ENCODE measurements at regions not wholly inside any gene's neighbourhood (a gene's known extent, or its start where the extent isn't known, plus 50 kb on each side); places are given as distances from the start of the nearest gene placed in this dataset.

GRCh38 chr3:70808881-70809280 lies 496.4 kb upstream of the MDFIC2 start:
- intact Hi-C loops (cut with micrococcal nuclease): no loop called here
- ChIA-PET POLR2A (no interaction called here), CTCF (no interaction called here)
- no peaks in the 10 kb centered on the region for H3K9me3 Mint-ChIP-seq
- H3K27me3 Mint-ChIP-seq: peaks cover 13% of the 10 kb centered on the region
- H3K36me3 Mint-ChIP-seq: no peaks in the 10 kb centered on the region
- no peak overlapping the region for H3K27ac Mint-ChIP-seq
- DNase-seq: no peak
- H3K4me1 Mint-ChIP-seq (ENCODE audit: low read depth): no peaks in the 10 kb centered on the region
- H3K4me3 Mint-ChIP-seq: no peak overlapping the region

GRCh38 chr3:70806556-70806955 lies 494.1 kb upstream of the MDFIC2 start:
- Mint-ChIP-seq H3K27me3 (peaks cover 17% of the 10 kb centered on the region), H3K36me3 (no peaks in the 10 kb centered on the region), H3K4me3 (no peak overlapping the region), H3K27ac (no peak overlapping the region), H3K4me1 (ENCODE audit: low read depth) (no peaks in the 10 kb centered on the region), H3K9me3 (no peaks in the 10 kb centered on the region)
- intact Hi-C loops (cut with micrococcal nuclease): no loop called here
- DNase-seq: no peak
- CTCF ChIA-PET: no interaction called here
- POLR2A ChIA-PET: no interaction called here

- DNase-seq: no peak
- Mint-ChIP-seq H3K36me3 (no peaks in the 10 kb centered on the region), H3K4me3 (no peak overlapping the region), H3K4me1 (ENCODE audit: low read depth) (no peaks in the 10 kb centered on the region), H3K9me3 (no peaks in the 10 kb centered on the region), H3K27me3 (peaks cover 16% of the 10 kb centered on the region), H3K27ac (no peak overlapping the region)
- ChIA-PET POLR2A (no interaction called here), CTCF (no interaction called here)
- intact Hi-C loops (cut with micrococcal nuclease): no loop called here
Observed at GRCh38 chr3:70806021-70806420, 493.6 kb upstream of the MDFIC2 start.

- Mint-ChIP-seq H3K4me3 (no peak overlapping the region), H3K36me3 (no peaks in the 10 kb centered on the region), H3K27ac (no peak overlapping the region), H3K27me3 (peaks cover 16% of the 10 kb centered on the region), H3K9me3 (no peaks in the 10 kb centered on the region), H3K4me1 (ENCODE audit: low read depth) (no peaks in the 10 kb centered on the region)
- CTCF ChIA-PET: no interaction called here
- intact Hi-C loops (cut with micrococcal nuclease): no loop called here
- POLR2A ChIA-PET: no interaction called here
- no peak for DNase-seq
Observed at GRCh38 chr3:70805061-70805889, 492.8 kb upstream of the MDFIC2 start.

- ChIA-PET CTCF (no interaction called here), POLR2A (no interaction called here)
- DNase-seq: no peak
- Mint-ChIP-seq H3K4me3 (no peak overlapping the region), H3K36me3 (no peaks in the 10 kb centered on the region), H3K27me3 (peaks cover 25% of the 10 kb centered on the region), H3K27ac (no peak overlapping the region), H3K4me1 (ENCODE audit: low read depth) (no peaks in the 10 kb centered on the region), H3K9me3 (no peaks in the 10 kb centered on the region)
- intact Hi-C loops (cut with micrococcal nuclease): no loop called here
Observed at GRCh38 chr3:70803891-70804290, 491.5 kb upstream of the MDFIC2 start.

- POLR2A ChIA-PET: no interaction called here
- intact Hi-C loops (cut with micrococcal nuclease): no loop called here
- CTCF ChIA-PET: no interaction called here
- H3K4me3 Mint-ChIP-seq: no peak overlapping the region
- H3K27ac Mint-ChIP-seq: no peak overlapping the region
- no peaks in the 10 kb centered on the region for H3K9me3 Mint-ChIP-seq
- no peak for DNase-seq
- no peaks in the 10 kb centered on the region for H3K4me1 Mint-ChIP-seq (ENCODE audit: low read depth)
- H3K27me3 Mint-ChIP-seq: peaks cover 26% of the 10 kb centered on the region
- H3K36me3 Mint-ChIP-seq: no peaks in the 10 kb centered on the region
Observed at GRCh38 chr3:70803319-70803718, 490.9 kb upstream of the MDFIC2 start.

- POLR2A ChIA-PET: no interaction called here
- no peak overlapping the region for H3K27ac Mint-ChIP-seq
- CTCF ChIA-PET: no interaction called here
- H3K27me3 Mint-ChIP-seq: peaks cover 25% of the 10 kb centered on the region
- H3K4me1 Mint-ChIP-seq (ENCODE audit: low read depth): no peaks in the 10 kb centered on the region
- H3K9me3 Mint-ChIP-seq: no peaks in the 10 kb centered on the region
- DNase-seq: no peak
- H3K36me3 Mint-ChIP-seq: no peaks in the 10 kb centered on the region
- intact Hi-C loops (cut with micrococcal nuclease): no loop called here
- H3K4me3 Mint-ChIP-seq: no peak overlapping the region
Observed at GRCh38 chr3:70800951-70801350, 488.5 kb upstream of the MDFIC2 start.

- CTCF ChIA-PET: interaction anchor here (0.7 kb wide), 1 partner anchor 250 kb away, joined by 3 read pairs; no protein-coding TSS in a partner anchor
- POLR2A ChIA-PET: no interaction called here
- Mint-ChIP-seq H3K27me3 (no peaks in the 10 kb centered on the region), H3K27ac (no peak overlapping the region), H3K36me3 (no peaks in the 10 kb centered on the region), H3K4me3 (no peak overlapping the region), H3K9me3 (no peaks in the 10 kb centered on the region), H3K4me1 (ENCODE audit: low read depth) (no peaks in the 10 kb centered on the region)
- DNase-seq: no peak
- intact Hi-C loops (cut with micrococcal nuclease): no loop called here
Observed at GRCh38 chr3:70789878-70790277, 477.4 kb upstream of the MDFIC2 start.

- intact Hi-C loops (cut with micrococcal nuclease): no loop called here
- H3K27me3 Mint-ChIP-seq: peaks cover 12% of the 10 kb centered on the region
- ChIA-PET POLR2A (no interaction called here), CTCF (no interaction called here)
- H3K36me3 Mint-ChIP-seq: no peaks in the 10 kb centered on the region
- H3K9me3 Mint-ChIP-seq: no peaks in the 10 kb centered on the region
- no peak for DNase-seq
- no peaks in the 10 kb centered on the region for H3K4me1 Mint-ChIP-seq (ENCODE audit: low read depth)
- H3K4me3 Mint-ChIP-seq: no peak overlapping the region
- no peak overlapping the region for H3K27ac Mint-ChIP-seq
Observed at GRCh38 chr3:70780790-70781189, 468.4 kb upstream of the MDFIC2 start.

- CTCF ChIA-PET: no interaction called here
- Mint-ChIP-seq H3K4me3 (no peak overlapping the region), H3K4me1 (ENCODE audit: low read depth) (no peaks in the 10 kb centered on the region), H3K9me3 (no peaks in the 10 kb centered on the region), H3K27ac (no peak overlapping the region), H3K36me3 (no peaks in the 10 kb centered on the region), H3K27me3 (peaks cover 19% of the 10 kb centered on the region)
- POLR2A ChIA-PET: no interaction called here
- no peak for DNase-seq
- intact Hi-C loops (cut with micrococcal nuclease): no loop called here
Observed at GRCh38 chr3:70779296-70779695, 466.9 kb upstream of the MDFIC2 start.

- no peaks in the 10 kb centered on the region for H3K36me3 Mint-ChIP-seq
- POLR2A ChIA-PET: no interaction called here
- peaks cover 25% of the 10 kb centered on the region for H3K27me3 Mint-ChIP-seq
- no peak overlapping the region for H3K27ac Mint-ChIP-seq
- no peak overlapping the region for H3K4me3 Mint-ChIP-seq
- CTCF ChIA-PET: no interaction called here
- H3K9me3 Mint-ChIP-seq: no peaks in the 10 kb centered on the region
- H3K4me1 Mint-ChIP-seq (ENCODE audit: low read depth): peaks cover 5% of the 10 kb centered on the region
- intact Hi-C loops (cut with micrococcal nuclease): no loop called here
- no peak for DNase-seq
Observed at GRCh38 chr3:70776081-70776480, 463.6 kb upstream of the MDFIC2 start.

GRCh38 chr3:70775257-70775656 lies 462.8 kb upstream of the MDFIC2 start:
- intact Hi-C loops (cut with micrococcal nuclease): no loop called here
- CTCF ChIA-PET: no interaction called here
- no peak overlapping the region for H3K4me3 Mint-ChIP-seq
- peaks cover 5% of the 10 kb centered on the region for H3K4me1 Mint-ChIP-seq (ENCODE audit: low read depth)
- POLR2A ChIA-PET: no interaction called here
- no peak for DNase-seq
- H3K27me3 Mint-ChIP-seq: peaks cover 27% of the 10 kb centered on the region
- H3K27ac Mint-ChIP-seq: no peak overlapping the region
- no peaks in the 10 kb centered on the region for H3K36me3 Mint-ChIP-seq
- no peaks in the 10 kb centered on the region for H3K9me3 Mint-ChIP-seq

GRCh38 chr3:70774641-70775040 lies 462.2 kb upstream of the MDFIC2 start:
- DNase-seq: no peak
- Mint-ChIP-seq H3K36me3 (no peaks in the 10 kb centered on the region), H3K9me3 (no peaks in the 10 kb centered on the region), H3K27me3 (peaks cover 33% of the 10 kb centered on the region), H3K4me3 (no peak overlapping the region), H3K27ac (no peak overlapping the region), H3K4me1 (ENCODE audit: low read depth) (peaks cover 5% of the 10 kb centered on the region)
- intact Hi-C loops (cut with micrococcal nuclease): loop anchor here (5.0 kb wide), 2 partner anchors 208 to 288 kb away; no protein-coding TSS in a partner anchor
- ChIA-PET POLR2A (no interaction called here), CTCF (interaction anchor here (0.9 kb wide), 1 partner anchor 224 kb away, joined by 4 read pairs; no protein-coding TSS in a partner anchor)

All from activated CD4-positive, alpha-beta memory T cell treated with anti-CD3 and anti-CD28 coated beads for 36 hours (primary cell).